ENCODE measurements at regions not wholly inside any gene's neighbourhood (a gene's known extent, or its start where the extent isn't known, plus 50 kb on each side); places are given as distances from the start of the nearest gene placed in this dataset.

- ATAC-seq (no peak), DNase-seq (no peak)
- Histone ChIP-seq H3K4me1 (no peaks in the 10 kb centered on the region), H3K27me3 (no peaks in the 10 kb centered on the region), H3K27ac (no peak overlapping the region), H3K4me3 (no peak overlapping the region), H3K9me3 (no peaks in the 10 kb centered on the region), H3K36me3 (no peaks in the 10 kb centered on the region)
- intact Hi-C loops (cut with DNase I) = no loop called here
- TF ChIP-seq CTCF (IDR thresholded peaks at IDR 0.05) = no peak
These were observed 260.9 kb downstream of the ICOS start for GRCh38 chr2:204197336-204198005.

- intact Hi-C loops (cut with DNase I) = no loop called here
- Histone ChIP-seq H3K9me3 (no peaks in the 10 kb centered on the region), H3K27ac (no peak overlapping the region), H3K27me3 (no peaks in the 10 kb centered on the region), H3K36me3 (no peaks in the 10 kb centered on the region), H3K4me3 (no peak overlapping the region), H3K4me1 (no peaks in the 10 kb centered on the region)
- DNase-seq (no peak), ATAC-seq (no peak)
- no peak for TF ChIP-seq CTCF (IDR thresholded peaks at IDR 0.05)
These were observed 262.8 kb downstream of the ICOS start for GRCh38 chr2:204199357-204199756.

- H3K27me3 ChIP-seq = no peaks in the 10 kb centered on the region
- H3K4me3 ChIP-seq = no peak overlapping the region
- H3K27ac ChIP-seq = no peak overlapping the region
- intact Hi-C loops (cut with DNase I) = no loop called here
- no peaks in the 10 kb centered on the region for H3K4me1 ChIP-seq
- DNase-seq = no peak
- TF ChIP-seq CTCF (IDR thresholded peaks at IDR 0.05) = no peak
- no peaks in the 10 kb centered on the region for H3K36me3 ChIP-seq
- no peak for ATAC-seq
- H3K9me3 ChIP-seq = no peaks in the 10 kb centered on the region
These were observed 264.9 kb downstream of the ICOS start for GRCh38 chr2:204201507-204201906.

- ATAC-seq (no peak), DNase-seq (no peak)
- intact Hi-C loops (cut with DNase I) = no loop called here
- H3K36me3 ChIP-seq = no peaks in the 10 kb centered on the region
- no peaks in the 10 kb centered on the region for H3K4me1 ChIP-seq
- H3K4me3 ChIP-seq = no peak overlapping the region
- H3K27ac ChIP-seq = no peak overlapping the region
- no peaks in the 10 kb centered on the region for H3K27me3 ChIP-seq
- no peak for TF ChIP-seq CTCF (IDR thresholded peaks at IDR 0.05)
- H3K9me3 ChIP-seq = no peaks in the 10 kb centered on the region
These were observed 265.7 kb downstream of the ICOS start for GRCh38 chr2:204202253-204202652.

GRCh38 chr2:204203704-204204103, 267.1 kb downstream of the ICOS start:
- no peak overlapping the region for H3K4me3 ChIP-seq
- intact Hi-C loops (cut with DNase I) = no loop called here
- no peak for TF ChIP-seq CTCF (IDR thresholded peaks at IDR 0.05)
- H3K9me3 ChIP-seq = no peaks in the 10 kb centered on the region
- no peaks in the 10 kb centered on the region for H3K4me1 ChIP-seq
- H3K27ac ChIP-seq = no peak overlapping the region
- DNase-seq (no peak), ATAC-seq (no peak)
- H3K27me3 ChIP-seq = no peaks in the 10 kb centered on the region
- H3K36me3 ChIP-seq = no peaks in the 10 kb centered on the region
